Suprapubic skin (tissue), 3 donors: ENCODE measurements at regions not wholly inside any gene's neighbourhood (a gene's known extent, or its start where the extent isn't known, plus 50 kb on each side); places are given as distances from the start of the nearest gene placed in this dataset.

Experiments used
- EP300 ChIP-seq: sonication (generic); formaldehyde crosslinking; IDR thresholded peaks from one replicate; pipeline ENCODE4 v1.6.1; 2017; ENCODE audit warnings: antibody characterized with exemption
- TF ChIP-seq, protein P1 (sequence below), 2 donors: fragments of 200-600 bp in 1 of 2; fragments of 450-650 bp in 1 of 2; sonication (generic) in 1 of 2; IDR thresholded peaks; one replicate each; pipeline ENCODE4 v1.5.1; 2016 to 2019; ENCODE audit warnings: antibody characterized with exemption in 2 of 2, mild to moderate bottlenecking in 1 of 2, moderate library complexity in 1 of 2

DNA sequence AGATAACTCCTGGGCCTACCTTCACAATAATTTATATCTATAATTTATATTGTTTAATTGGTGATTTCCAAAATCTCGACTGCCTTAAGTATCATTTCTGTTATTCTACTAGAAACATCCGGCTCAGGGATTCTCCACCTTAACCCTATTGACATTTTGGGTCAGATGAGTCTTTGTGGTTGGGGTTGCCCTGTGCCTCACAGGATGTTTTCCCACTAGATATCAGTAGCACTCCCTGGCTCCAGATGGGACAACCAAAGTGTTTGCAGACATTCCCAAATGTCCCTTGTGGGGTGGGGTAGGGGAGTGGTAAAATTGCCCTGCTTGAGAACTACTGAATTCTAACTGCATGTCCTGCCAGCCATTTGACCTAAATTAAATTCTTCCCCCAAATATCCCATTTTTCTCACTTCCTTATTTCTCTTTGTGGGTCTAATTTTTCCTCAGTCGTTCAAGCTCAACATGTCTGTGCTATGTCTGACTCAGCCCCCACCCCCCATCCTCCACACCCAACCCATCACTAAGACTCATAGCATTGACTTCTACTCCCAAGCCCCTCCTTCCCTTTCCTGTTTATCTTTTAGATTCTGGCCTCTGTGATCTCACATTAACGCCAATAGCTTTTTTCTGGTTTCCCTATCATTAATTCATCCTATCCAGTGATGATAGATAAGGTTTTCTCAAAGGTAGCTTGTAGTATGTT lies 545.1 kb downstream of the EFNB2 start:
- TF ChIP-seq, protein P1, sequence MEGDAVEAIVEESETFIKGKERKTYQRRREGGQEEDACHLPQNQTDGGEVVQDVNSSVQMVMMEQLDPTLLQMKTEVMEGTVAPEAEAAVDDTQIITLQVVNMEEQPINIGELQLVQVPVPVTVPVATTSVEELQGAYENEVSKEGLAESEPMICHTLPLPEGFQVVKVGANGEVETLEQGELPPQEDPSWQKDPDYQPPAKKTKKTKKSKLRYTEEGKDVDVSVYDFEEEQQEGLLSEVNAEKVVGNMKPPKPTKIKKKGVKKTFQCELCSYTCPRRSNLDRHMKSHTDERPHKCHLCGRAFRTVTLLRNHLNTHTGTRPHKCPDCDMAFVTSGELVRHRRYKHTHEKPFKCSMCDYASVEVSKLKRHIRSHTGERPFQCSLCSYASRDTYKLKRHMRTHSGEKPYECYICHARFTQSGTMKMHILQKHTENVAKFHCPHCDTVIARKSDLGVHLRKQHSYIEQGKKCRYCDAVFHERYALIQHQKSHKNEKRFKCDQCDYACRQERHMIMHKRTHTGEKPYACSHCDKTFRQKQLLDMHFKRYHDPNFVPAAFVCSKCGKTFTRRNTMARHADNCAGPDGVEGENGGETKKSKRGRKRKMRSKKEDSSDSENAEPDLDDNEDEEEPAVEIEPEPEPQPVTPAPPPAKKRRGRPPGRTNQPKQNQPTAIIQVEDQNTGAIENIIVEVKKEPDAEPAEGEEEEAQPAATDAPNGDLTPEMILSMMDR (IDR thresholded peaks at IDR 0.05) = no peak
- no peak for TF ChIP-seq EP300
